ENCODE measurements at regions not wholly inside any gene's neighbourhood (a gene's known extent, or its start where the extent isn't known, plus 50 kb on each side); places are given as distances from the start of the nearest gene placed in this dataset.

DNA sequence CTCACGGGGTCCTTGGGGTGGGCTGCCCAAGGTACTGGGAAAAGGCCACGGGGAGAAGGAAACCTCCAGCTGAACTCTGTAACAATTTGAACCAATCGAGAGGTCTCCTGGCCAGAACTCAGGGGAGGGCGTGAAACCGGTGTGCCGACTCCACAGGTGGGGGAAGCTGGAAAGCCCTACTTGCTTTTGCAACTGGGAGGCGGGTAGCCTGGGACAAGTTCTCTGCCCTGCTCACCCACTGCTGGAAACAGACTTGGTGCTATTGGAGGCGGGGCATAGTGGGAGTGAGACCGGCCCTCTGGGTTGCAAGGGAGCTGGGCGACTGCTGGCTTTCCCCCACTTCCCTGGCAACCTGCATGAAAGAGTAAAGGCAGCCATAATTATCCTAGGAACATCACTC, 73.2 kb upstream of the SLIT3 start:
- TF ChIP-seq, protein P1, sequence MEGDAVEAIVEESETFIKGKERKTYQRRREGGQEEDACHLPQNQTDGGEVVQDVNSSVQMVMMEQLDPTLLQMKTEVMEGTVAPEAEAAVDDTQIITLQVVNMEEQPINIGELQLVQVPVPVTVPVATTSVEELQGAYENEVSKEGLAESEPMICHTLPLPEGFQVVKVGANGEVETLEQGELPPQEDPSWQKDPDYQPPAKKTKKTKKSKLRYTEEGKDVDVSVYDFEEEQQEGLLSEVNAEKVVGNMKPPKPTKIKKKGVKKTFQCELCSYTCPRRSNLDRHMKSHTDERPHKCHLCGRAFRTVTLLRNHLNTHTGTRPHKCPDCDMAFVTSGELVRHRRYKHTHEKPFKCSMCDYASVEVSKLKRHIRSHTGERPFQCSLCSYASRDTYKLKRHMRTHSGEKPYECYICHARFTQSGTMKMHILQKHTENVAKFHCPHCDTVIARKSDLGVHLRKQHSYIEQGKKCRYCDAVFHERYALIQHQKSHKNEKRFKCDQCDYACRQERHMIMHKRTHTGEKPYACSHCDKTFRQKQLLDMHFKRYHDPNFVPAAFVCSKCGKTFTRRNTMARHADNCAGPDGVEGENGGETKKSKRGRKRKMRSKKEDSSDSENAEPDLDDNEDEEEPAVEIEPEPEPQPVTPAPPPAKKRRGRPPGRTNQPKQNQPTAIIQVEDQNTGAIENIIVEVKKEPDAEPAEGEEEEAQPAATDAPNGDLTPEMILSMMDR (IDR thresholded peaks at IDR 0.05; ENCODE audit: borderline replicate concordance, extremely low read depth, low read length, poor library complexity, severe bottlenecking): no peak
- no peak for TF ChIP-seq EZH2 (IDR thresholded peaks at IDR 0.05; ENCODE audit: borderline replicate concordance, low read depth, low read length, severe bottlenecking)
